Loucy (cell line): ENCODE measurements at regions not wholly inside any gene's neighbourhood (a gene's known extent, or its start where the extent isn't known, plus 50 kb on each side); places are given as distances from the start of the nearest gene placed in this dataset.

Experiments used
- H2AFZ ChIP-seq: fragments of 200-600 bp; sonication (generic); 2 replicates; pipeline ENCODE4 v1.6.0; 2016; ENCODE audit warnings: antibody characterized with exemption, mild to moderate bottlenecking, low read length, moderate library complexity
- H3F3A ChIP-seq: fragments of 200-600 bp; 2 replicates; pipeline ENCODE4 v1.6.0; 2016; ENCODE audit warnings: antibody characterized with exemption, low read depth, mild to moderate bottlenecking
- H3K27me3 ChIP-seq: fragments of 200-600 bp; sonication (generic); 2 replicates; pipeline ENCODE4 v1.6.1; 2014; ENCODE audit warnings: low read length, mild to moderate bottlenecking; ENCODE audit not compliant: insufficient read depth, poor library complexity, severe bottlenecking
- H3K36me3 ChIP-seq: fragments of 200-600 bp; sonication (generic); 2 replicates; pipeline ENCODE4 v1.6.1; 2016; ENCODE audit warnings: low read length; ENCODE audit not compliant: insufficient read depth
- H3K4me1 ChIP-seq: fragments of 200-600 bp; sonication (generic); 2 replicates; pipeline ENCODE4 v1.5.1; 2014; ENCODE audit warnings: low read length, mild to moderate bottlenecking; ENCODE audit not compliant: insufficient read depth, poor library complexity, severe bottlenecking
- H3K4me2 ChIP-seq: fragments of 200-600 bp; sonication (generic); 2 replicates; pipeline ENCODE4 v1.6.0; 2014; ENCODE audit warnings: antibody characterized with exemption, low read length, low read depth, mild to moderate bottlenecking; ENCODE audit not compliant: poor library complexity, severe bottlenecking
- H3K4me3 ChIP-seq: fragments of 200-600 bp; sonication (generic); 2 replicates; pipeline ENCODE4 v1.5.1; 2014; ENCODE audit warnings: low read length, mild to moderate bottlenecking, mixed read lengths; ENCODE audit not compliant: poor library complexity, severe bottlenecking
- H3K79me2 ChIP-seq: fragments of 200-600 bp; sonication (generic); 2 replicates; pipeline ENCODE4 v1.6.1; 2014; ENCODE audit warnings: low read length; ENCODE audit not compliant: insufficient read depth
- H3K9ac ChIP-seq: fragments of 200-600 bp; sonication (generic); 2 replicates; pipeline ENCODE4 v1.6.0; 2014; ENCODE audit warnings: mild to moderate bottlenecking, low read depth, low read length, moderate library complexity; ENCODE audit not compliant: poor library complexity, severe bottlenecking
- H3K9me2 ChIP-seq: fragments of 200-600 bp; sonication (generic); replicated peaks from 2 replicates; pipeline ENCODE4 v1.6.1; 2016; ENCODE audit warnings: low read depth, low read length, mixed read lengths
- H3K9me3 ChIP-seq: fragments of 200-600 bp; sonication (generic); 2 replicates; pipeline ENCODE4 v1.6.1; 2014; ENCODE audit warnings: mild to moderate bottlenecking, antibody characterized with exemption, low read length, low read depth; ENCODE audit not compliant: insufficient read depth
- H4K20me1 ChIP-seq: fragments of 200-600 bp; sonication (generic); 2 replicates; pipeline ENCODE4 v1.6.0; 2014; ENCODE audit warnings: antibody characterized with exemption, low read length, mild to moderate bottlenecking; ENCODE audit not compliant: insufficient read depth, poor library complexity, severe bottlenecking
- CTCF ChIP-seq: fragments of 200-600 bp; sonication (generic); conservative IDR thresholded peaks from 2 replicates; pipeline ENCODE4 v1.5.1; 2014; ENCODE audit warnings: mild to moderate bottlenecking, antibody characterized with exemption, low read length
- EZH2phosphoT487 ChIP-seq: fragments of 200-600 bp; IDR thresholded peaks from 2 replicates; pipeline ENCODE4 v1.6.1; 2018; ENCODE audit warnings: antibody characterized with exemption, mild to moderate bottlenecking, moderate library complexity, borderline replicate concordance

GRCh38 chr18:41490861-41491260 is 464.2 kb upstream of the PIK3C3 start:
- H3K27me3 ChIP-seq, result no peaks in the 10 kb centered on the region
- no peaks in the 10 kb centered on the region for H3K79me2 ChIP-seq
- H3K4me1 ChIP-seq, result no peaks in the 10 kb centered on the region
- no peak overlapping the region for H3K4me2 ChIP-seq
- no peaks in the 10 kb centered on the region for H3K36me3 ChIP-seq
- H4K20me1 ChIP-seq, result no peaks in the 10 kb centered on the region
- H3K4me3 ChIP-seq, result no peak overlapping the region
- no peaks in the 10 kb centered on the region for H3F3A ChIP-seq
- H2AFZ ChIP-seq, result no peak overlapping the region
- H3K9ac ChIP-seq, result no peak overlapping the region
- no peak for TF ChIP-seq CTCF
- no peak for TF ChIP-seq EZH2phosphoT487
- no peaks in the 10 kb centered on the region for H3K9me2 ChIP-seq
- H3K9me3 ChIP-seq, result no peaks in the 10 kb centered on the region; the same call in 1 of the 2 replicates

DNA sequence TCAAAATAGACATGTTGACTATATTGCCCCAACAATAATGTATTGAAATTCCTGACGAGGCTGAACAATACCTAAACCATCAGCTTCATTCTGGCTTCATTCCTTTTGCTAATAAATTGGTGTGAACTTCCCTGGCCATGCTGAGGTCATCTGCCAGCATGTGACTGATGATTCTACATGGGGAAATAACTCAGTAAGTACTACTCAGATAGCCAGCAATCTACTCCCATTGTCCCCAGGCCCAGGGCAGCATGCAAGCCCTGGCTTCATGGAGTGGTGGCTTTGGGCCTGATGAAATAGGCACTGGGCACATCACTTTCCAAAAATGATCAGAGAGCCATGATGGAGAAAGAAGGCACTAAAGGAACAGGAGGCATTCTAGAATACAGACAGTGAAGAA is 468.5 kb upstream of the PIK3C3 start:
- H3K4me2 ChIP-seq, result no peak overlapping the region
- H3K79me2 ChIP-seq, result no peaks in the 10 kb centered on the region
- no peak overlapping the region for H3K4me3 ChIP-seq
- H2AFZ ChIP-seq, result no peak overlapping the region
- no peak for TF ChIP-seq EZH2phosphoT487
- TF ChIP-seq CTCF, result no peak
- no peaks in the 10 kb centered on the region for H3K36me3 ChIP-seq
- no peaks in the 10 kb centered on the region for H3K9me2 ChIP-seq
- no peaks in the 10 kb centered on the region for H3F3A ChIP-seq
- H3K27me3 ChIP-seq, result no peaks in the 10 kb centered on the region
- no peaks in the 10 kb centered on the region; the same call in 1 of the 2 replicates for H3K9me3 ChIP-seq
- H3K9ac ChIP-seq, result no peak overlapping the region
- no peaks in the 10 kb centered on the region for H4K20me1 ChIP-seq
- no peaks in the 10 kb centered on the region for H3K4me1 ChIP-seq

- Histone ChIP-seq H3K9me2 (no peaks in the 10 kb centered on the region), H3K79me2 (no peaks in the 10 kb centered on the region), H3F3A (no peaks in the 10 kb centered on the region), H2AFZ (no peak overlapping the region), H3K36me3 (no peaks in the 10 kb centered on the region), H3K9ac (no peak overlapping the region), H4K20me1 (no peaks in the 10 kb centered on the region), H3K4me2 (no peak overlapping the region), H3K9me3 (no peaks in the 10 kb centered on the region; the same call in 1 of the 2 replicates), H3K27me3 (no peaks in the 10 kb centered on the region), H3K4me1 (no peaks in the 10 kb centered on the region), H3K4me3 (no peak overlapping the region)
- no peak for TF ChIP-seq CTCF
- TF ChIP-seq EZH2phosphoT487, result no peak
These were observed 471.0 kb upstream of the PIK3C3 start for GRCh38 chr18:41484069-41484468.
